ENCODE measurements at regions not wholly inside any gene's neighbourhood (a gene's known extent, or its start where the extent isn't known, plus 50 kb on each side); places are given as distances from the start of the nearest gene placed in this dataset.

- no peaks in the 10 kb centered on the region for H3K9me2 ChIP-seq (ENCODE audit: insufficient read depth, low read length)
- H3K27ac ChIP-seq (ENCODE audit: low read length), result no peak overlapping the region
- no peaks in the 10 kb centered on the region for H3K79me2 ChIP-seq (replicated peaks; ENCODE audit: insufficient read depth, low read length)
- H3K9me3 ChIP-seq (ENCODE audit: low read length), result no peaks in the 10 kb centered on the region
- no peaks in the 10 kb centered on the region for H3K27me3 ChIP-seq (ENCODE audit: insufficient read depth, low read depth, low read length)
- H3K9ac ChIP-seq (ENCODE audit: low read length), result no peak overlapping the region
- H4K20me1 ChIP-seq (ENCODE audit: insufficient read depth), result no peaks in the 10 kb centered on the region
- H3K4me2 ChIP-seq (ENCODE audit: low read length), result no peak overlapping the region
- H3F3A ChIP-seq (ENCODE audit: insufficient read depth, low read length, poor library complexity, severe bottlenecking), result no peaks in the 10 kb centered on the region
- TF ChIP-seq, protein P1, sequence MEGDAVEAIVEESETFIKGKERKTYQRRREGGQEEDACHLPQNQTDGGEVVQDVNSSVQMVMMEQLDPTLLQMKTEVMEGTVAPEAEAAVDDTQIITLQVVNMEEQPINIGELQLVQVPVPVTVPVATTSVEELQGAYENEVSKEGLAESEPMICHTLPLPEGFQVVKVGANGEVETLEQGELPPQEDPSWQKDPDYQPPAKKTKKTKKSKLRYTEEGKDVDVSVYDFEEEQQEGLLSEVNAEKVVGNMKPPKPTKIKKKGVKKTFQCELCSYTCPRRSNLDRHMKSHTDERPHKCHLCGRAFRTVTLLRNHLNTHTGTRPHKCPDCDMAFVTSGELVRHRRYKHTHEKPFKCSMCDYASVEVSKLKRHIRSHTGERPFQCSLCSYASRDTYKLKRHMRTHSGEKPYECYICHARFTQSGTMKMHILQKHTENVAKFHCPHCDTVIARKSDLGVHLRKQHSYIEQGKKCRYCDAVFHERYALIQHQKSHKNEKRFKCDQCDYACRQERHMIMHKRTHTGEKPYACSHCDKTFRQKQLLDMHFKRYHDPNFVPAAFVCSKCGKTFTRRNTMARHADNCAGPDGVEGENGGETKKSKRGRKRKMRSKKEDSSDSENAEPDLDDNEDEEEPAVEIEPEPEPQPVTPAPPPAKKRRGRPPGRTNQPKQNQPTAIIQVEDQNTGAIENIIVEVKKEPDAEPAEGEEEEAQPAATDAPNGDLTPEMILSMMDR (IDR thresholded peaks at IDR 0.05; ENCODE audit: poor library complexity, severe bottlenecking), result no peak
- TF ChIP-seq TAF1 (IDR thresholded peaks at IDR 0.05; ENCODE audit: low read depth) (no peak), SMC3 (conservative IDR thresholded peaks at IDR 0.05; ENCODE audit: poor library complexity) (no peak), MXI1 (conservative IDR thresholded peaks at IDR 0.05; ENCODE audit: poor library complexity, severe bottlenecking) (no peak), RAD21 (conservative IDR thresholded peaks at IDR 0.05) (no peak), POLR2AphosphoS5 (IDR thresholded peaks at IDR 0.05) (no peak), EP300 (conservative IDR thresholded peaks at IDR 0.05; ENCODE audit: poor library complexity, severe bottlenecking) (no peak), EZH2 (IDR thresholded peaks at IDR 0.05; ENCODE audit: borderline replicate concordance, insufficient read depth, low read length, poor library complexity, severe bottlenecking) (no peak)
- TF ChIP-seq, protein P2, sequence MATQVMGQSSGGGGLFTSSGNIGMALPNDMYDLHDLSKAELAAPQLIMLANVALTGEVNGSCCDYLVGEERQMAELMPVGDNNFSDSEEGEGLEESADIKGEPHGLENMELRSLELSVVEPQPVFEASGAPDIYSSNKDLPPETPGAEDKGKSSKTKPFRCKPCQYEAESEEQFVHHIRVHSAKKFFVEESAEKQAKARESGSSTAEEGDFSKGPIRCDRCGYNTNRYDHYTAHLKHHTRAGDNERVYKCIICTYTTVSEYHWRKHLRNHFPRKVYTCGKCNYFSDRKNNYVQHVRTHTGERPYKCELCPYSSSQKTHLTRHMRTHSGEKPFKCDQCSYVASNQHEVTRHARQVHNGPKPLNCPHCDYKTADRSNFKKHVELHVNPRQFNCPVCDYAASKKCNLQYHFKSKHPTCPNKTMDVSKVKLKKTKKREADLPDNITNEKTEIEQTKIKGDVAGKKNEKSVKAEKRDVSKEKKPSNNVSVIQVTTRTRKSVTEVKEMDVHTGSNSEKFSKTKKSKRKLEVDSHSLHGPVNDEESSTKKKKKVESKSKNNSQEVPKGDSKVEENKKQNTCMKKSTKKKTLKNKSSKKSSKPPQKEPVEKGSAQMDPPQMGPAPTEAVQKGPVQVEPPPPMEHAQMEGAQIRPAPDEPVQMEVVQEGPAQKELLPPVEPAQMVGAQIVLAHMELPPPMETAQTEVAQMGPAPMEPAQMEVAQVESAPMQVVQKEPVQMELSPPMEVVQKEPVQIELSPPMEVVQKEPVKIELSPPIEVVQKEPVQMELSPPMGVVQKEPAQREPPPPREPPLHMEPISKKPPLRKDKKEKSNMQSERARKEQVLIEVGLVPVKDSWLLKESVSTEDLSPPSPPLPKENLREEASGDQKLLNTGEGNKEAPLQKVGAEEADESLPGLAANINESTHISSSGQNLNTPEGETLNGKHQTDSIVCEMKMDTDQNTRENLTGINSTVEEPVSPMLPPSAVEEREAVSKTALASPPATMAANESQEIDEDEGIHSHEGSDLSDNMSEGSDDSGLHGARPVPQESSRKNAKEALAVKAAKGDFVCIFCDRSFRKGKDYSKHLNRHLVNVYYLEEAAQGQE (IDR thresholded peaks at IDR 0.05; ENCODE audit: borderline replicate concordance), result no peak
- no peak overlapping the region for H3K4me3 ChIP-seq (ENCODE audit: low read length)
- no peak overlapping the region for H2AFZ ChIP-seq (ENCODE audit: low read depth, low read length)
- H3K36me3 ChIP-seq (ENCODE audit: insufficient read depth, low read length), result no peaks in the 10 kb centered on the region
Measured at GRCh38 chr1:80624682-80625081, 1176.1 kb upstream of the ADGRL2 start.

DNA sequence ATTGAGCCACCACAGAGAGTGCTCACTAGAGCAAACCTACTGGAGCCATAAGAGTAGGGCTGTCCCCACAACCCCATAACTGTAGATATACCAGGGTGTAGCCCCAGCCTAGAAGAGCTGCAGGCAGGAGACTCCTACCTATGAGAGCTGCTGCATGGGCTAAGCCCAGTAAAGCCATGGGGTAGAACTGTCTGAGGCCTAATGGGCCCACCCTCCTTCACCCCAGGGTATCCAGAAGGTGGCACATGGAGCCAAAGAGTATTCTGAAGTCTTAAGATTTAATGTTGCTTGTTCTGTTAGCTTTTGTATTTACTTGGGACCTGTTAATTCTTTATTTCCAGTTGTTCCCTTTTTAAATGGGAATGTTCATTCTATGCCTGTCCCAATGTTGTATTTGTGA, 1193.7 kb upstream of the ADGRL2 start:
- Histone ChIP-seq H3K9me2 (ENCODE audit: insufficient read depth, low read length) (no peaks in the 10 kb centered on the region), H3K4me3 (ENCODE audit: low read length) (no peak overlapping the region), H3K27ac (ENCODE audit: low read length) (no peak overlapping the region), H2AFZ (ENCODE audit: low read depth, low read length) (no peak overlapping the region), H3K9ac (ENCODE audit: low read length) (no peak overlapping the region), H4K20me1 (ENCODE audit: insufficient read depth) (no peaks in the 10 kb centered on the region), H3K27me3 (ENCODE audit: insufficient read depth, low read depth, low read length) (no peaks in the 10 kb centered on the region), H3F3A (ENCODE audit: insufficient read depth, low read length, poor library complexity, severe bottlenecking) (no peaks in the 10 kb centered on the region), H3K79me2 (replicated peaks; ENCODE audit: insufficient read depth, low read length) (no peaks in the 10 kb centered on the region), H3K4me2 (ENCODE audit: low read length) (no peak overlapping the region), H3K9me3 (ENCODE audit: low read length) (no peaks in the 10 kb centered on the region), H3K36me3 (ENCODE audit: insufficient read depth, low read length) (no peaks in the 10 kb centered on the region)
- TF ChIP-seq RAD21 (conservative IDR thresholded peaks at IDR 0.05) (no peak), SMC3 (conservative IDR thresholded peaks at IDR 0.05; ENCODE audit: poor library complexity) (no peak), MXI1 (conservative IDR thresholded peaks at IDR 0.05; ENCODE audit: poor library complexity, severe bottlenecking) (no peak), TAF1 (IDR thresholded peaks at IDR 0.05; ENCODE audit: low read depth) (no peak), POLR2AphosphoS5 (IDR thresholded peaks at IDR 0.05) (no peak), EP300 (conservative IDR thresholded peaks at IDR 0.05; ENCODE audit: poor library complexity, severe bottlenecking) (no peak), EZH2 (IDR thresholded peaks at IDR 0.05; ENCODE audit: borderline replicate concordance, insufficient read depth, low read length, poor library complexity, severe bottlenecking) (no peak)
- TF ChIP-seq, protein P1 (IDR thresholded peaks at IDR 0.05; ENCODE audit: poor library complexity, severe bottlenecking), result no peak
- TF ChIP-seq, protein P2 (IDR thresholded peaks at IDR 0.05; ENCODE audit: borderline replicate concordance), result no peak

All from neural cell (in vitro differentiated cells).